ENCODE measurements at regions not wholly inside any gene's neighbourhood (a gene's known extent, or its start where the extent isn't known, plus 50 kb on each side); places are given as distances from the start of the nearest gene placed in this dataset.

DNA sequence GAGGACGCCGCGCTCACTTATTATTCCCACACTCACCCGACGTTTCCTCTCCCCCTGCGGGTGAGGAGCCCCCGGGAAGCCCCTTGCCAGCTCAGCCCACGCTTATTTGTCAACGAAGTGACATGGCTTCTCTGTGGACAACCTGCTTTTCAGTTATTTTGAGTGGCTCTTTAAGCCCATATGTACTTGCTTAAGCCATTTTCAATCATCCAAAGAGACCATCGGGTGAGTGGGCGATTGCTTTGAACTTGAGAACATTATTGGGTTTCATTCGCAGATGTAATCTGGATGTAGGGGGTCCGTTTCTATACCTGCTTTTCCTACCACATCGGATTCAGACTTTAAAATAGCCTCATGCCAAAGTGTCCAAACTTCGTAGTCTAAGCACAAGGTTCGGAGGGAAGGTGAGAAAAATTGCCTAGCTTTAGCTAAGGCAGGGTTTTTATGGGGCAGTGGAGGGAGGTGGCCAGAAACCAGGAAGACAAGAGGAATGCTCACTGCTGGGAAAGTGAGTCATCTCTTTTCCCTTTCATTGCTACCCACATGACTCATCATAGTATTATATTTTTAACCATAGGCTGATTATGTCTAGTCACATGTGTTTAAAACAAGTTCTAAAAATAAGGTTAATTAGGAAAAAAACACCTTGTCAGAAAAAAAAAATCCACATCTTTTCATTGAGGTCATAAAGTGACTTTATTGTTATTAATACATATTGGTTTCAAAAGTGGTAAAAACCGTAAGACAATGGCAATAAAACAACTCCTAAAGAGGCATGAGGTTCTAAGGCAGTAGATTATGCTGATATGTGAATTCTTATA lies 773.1 kb upstream of the NR2F2 start:
- TF ChIP-seq POLR2AphosphoS5 (IDR thresholded peaks at IDR 0.05): no peak
- TF ChIP-seq, protein P1, sequence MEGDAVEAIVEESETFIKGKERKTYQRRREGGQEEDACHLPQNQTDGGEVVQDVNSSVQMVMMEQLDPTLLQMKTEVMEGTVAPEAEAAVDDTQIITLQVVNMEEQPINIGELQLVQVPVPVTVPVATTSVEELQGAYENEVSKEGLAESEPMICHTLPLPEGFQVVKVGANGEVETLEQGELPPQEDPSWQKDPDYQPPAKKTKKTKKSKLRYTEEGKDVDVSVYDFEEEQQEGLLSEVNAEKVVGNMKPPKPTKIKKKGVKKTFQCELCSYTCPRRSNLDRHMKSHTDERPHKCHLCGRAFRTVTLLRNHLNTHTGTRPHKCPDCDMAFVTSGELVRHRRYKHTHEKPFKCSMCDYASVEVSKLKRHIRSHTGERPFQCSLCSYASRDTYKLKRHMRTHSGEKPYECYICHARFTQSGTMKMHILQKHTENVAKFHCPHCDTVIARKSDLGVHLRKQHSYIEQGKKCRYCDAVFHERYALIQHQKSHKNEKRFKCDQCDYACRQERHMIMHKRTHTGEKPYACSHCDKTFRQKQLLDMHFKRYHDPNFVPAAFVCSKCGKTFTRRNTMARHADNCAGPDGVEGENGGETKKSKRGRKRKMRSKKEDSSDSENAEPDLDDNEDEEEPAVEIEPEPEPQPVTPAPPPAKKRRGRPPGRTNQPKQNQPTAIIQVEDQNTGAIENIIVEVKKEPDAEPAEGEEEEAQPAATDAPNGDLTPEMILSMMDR (IDR thresholded peaks at IDR 0.05): no peak

Data from suprapubic skin (tissue), 3 donors.